ENCODE measurements at regions not wholly inside any gene's neighbourhood (a gene's known extent, or its start where the extent isn't known, plus 50 kb on each side); places are given as distances from the start of the nearest gene placed in this dataset.

GRCh38 chr10:113436851-113437250 is 116.0 kb upstream of the HABP2 start:
- DNase-seq (ENCODE audit: low spot score in 2 of 2) (no peak), ATAC-seq (replicated peaks; ENCODE audit: extremely low read depth, poor library complexity, severe bottlenecking) (no peak)
- Mint-ChIP-seq H3K9me3 (no peaks in the 10 kb centered on the region), H3K4me1 (no peaks in the 10 kb centered on the region), H3K27me3 (peaks cover 46% of the 10 kb centered on the region), H3K27ac (ENCODE audit: low read depth) (no peak overlapping the region), H3K4me3 (no peak overlapping the region), H3K36me3 (ENCODE audit: insufficient read depth) (no peaks in the 10 kb centered on the region)

GRCh38 chr10:113438652-113439051 is 114.2 kb upstream of the HABP2 start:
- Mint-ChIP-seq H3K9me3 (no peaks in the 10 kb centered on the region), H3K36me3 (ENCODE audit: insufficient read depth) (no peaks in the 10 kb centered on the region), H3K4me3 (no peak overlapping the region), H3K4me1 (no peaks in the 10 kb centered on the region), H3K27ac (ENCODE audit: low read depth) (no peak overlapping the region), H3K27me3 (peaks cover 38% of the 10 kb centered on the region)
- DNase-seq (ENCODE audit: low spot score in 2 of 2) (no peak), ATAC-seq (replicated peaks; ENCODE audit: extremely low read depth, poor library complexity, severe bottlenecking) (no peak)

GRCh38 chr10:113441220-113441619 is 111.6 kb upstream of the HABP2 start:
- Mint-ChIP-seq H3K36me3 (ENCODE audit: insufficient read depth) (no peaks in the 10 kb centered on the region), H3K4me3 (no peak overlapping the region), H3K9me3 (no peaks in the 10 kb centered on the region), H3K27ac (ENCODE audit: low read depth) (no peak overlapping the region), H3K4me1 (no peaks in the 10 kb centered on the region), H3K27me3 (peaks cover 37% of the 10 kb centered on the region)
- ATAC-seq (replicated peaks; ENCODE audit: extremely low read depth, poor library complexity, severe bottlenecking) (no peak), DNase-seq (ENCODE audit: low spot score in 2 of 2) (no peak)

- H3K27me3 Mint-ChIP-seq, result peaks cover 37% of the 10 kb centered on the region
- ATAC-seq (replicated peaks; ENCODE audit: extremely low read depth, poor library complexity, severe bottlenecking) (no peak), DNase-seq (ENCODE audit: low spot score in 2 of 2) (no peak)
- H3K4me3 Mint-ChIP-seq, result no peak overlapping the region
- H3K9me3 Mint-ChIP-seq, result no peaks in the 10 kb centered on the region
- H3K4me1 Mint-ChIP-seq, result no peaks in the 10 kb centered on the region
- H3K27ac Mint-ChIP-seq (ENCODE audit: low read depth), result no peak overlapping the region
- no peaks in the 10 kb centered on the region for H3K36me3 Mint-ChIP-seq (ENCODE audit: insufficient read depth)
Measured at GRCh38 chr10:113441686-113442270, 111.1 kb upstream of the HABP2 start.

- Mint-ChIP-seq H3K4me3 (no peak overlapping the region), H3K27me3 (peaks cover 43% of the 10 kb centered on the region), H3K9me3 (no peaks in the 10 kb centered on the region), H3K27ac (ENCODE audit: low read depth) (no peak overlapping the region), H3K36me3 (ENCODE audit: insufficient read depth) (no peaks in the 10 kb centered on the region), H3K4me1 (no peaks in the 10 kb centered on the region)
- ATAC-seq (replicated peaks; ENCODE audit: extremely low read depth, poor library complexity, severe bottlenecking) (no peak), DNase-seq (ENCODE audit: low spot score in 2 of 2) (no peak)
Measured at GRCh38 chr10:113442336-113442735, 110.5 kb upstream of the HABP2 start.

- Mint-ChIP-seq H3K36me3 (ENCODE audit: insufficient read depth) (no peaks in the 10 kb centered on the region), H3K4me1 (no peaks in the 10 kb centered on the region), H3K27me3 (peaks cover 46% of the 10 kb centered on the region), H3K9me3 (no peaks in the 10 kb centered on the region), H3K4me3 (no peak overlapping the region), H3K27ac (ENCODE audit: low read depth) (no peak overlapping the region)
- ATAC-seq (replicated peaks; ENCODE audit: extremely low read depth, poor library complexity, severe bottlenecking), result no peak
- DNase-seq (ENCODE audit: low spot score in 2 of 2), result no peak
Measured at GRCh38 chr10:113443141-113443925, 109.5 kb upstream of the HABP2 start.

- H3K27me3 Mint-ChIP-seq, result peaks cover 56% of the 10 kb centered on the region
- H3K4me1 Mint-ChIP-seq, result no peaks in the 10 kb centered on the region
- no peak overlapping the region for H3K27ac Mint-ChIP-seq (ENCODE audit: low read depth)
- DNase-seq (ENCODE audit: low spot score in 2 of 2) (no peak), ATAC-seq (replicated peaks; ENCODE audit: extremely low read depth, poor library complexity, severe bottlenecking) (no peak)
- no peaks in the 10 kb centered on the region for H3K36me3 Mint-ChIP-seq (ENCODE audit: insufficient read depth)
- no peaks in the 10 kb centered on the region for H3K9me3 Mint-ChIP-seq
- no peak overlapping the region for H3K4me3 Mint-ChIP-seq
Measured at GRCh38 chr10:113444766-113445365, 108.0 kb upstream of the HABP2 start.

- no peak for ATAC-seq (replicated peaks; ENCODE audit: extremely low read depth, poor library complexity, severe bottlenecking)
- Mint-ChIP-seq H3K4me1 (no peaks in the 10 kb centered on the region), H3K27ac (ENCODE audit: low read depth) (no peak overlapping the region), H3K27me3 (peaks cover 65% of the 10 kb centered on the region), H3K9me3 (no peaks in the 10 kb centered on the region), H3K36me3 (ENCODE audit: insufficient read depth) (no peaks in the 10 kb centered on the region), H3K4me3 (no peak overlapping the region)
- DNase-seq (ENCODE audit: low spot score in 2 of 2), result no peak
Measured at GRCh38 chr10:113445736-113446135, 107.1 kb upstream of the HABP2 start.

- ATAC-seq (replicated peaks; ENCODE audit: extremely low read depth, poor library complexity, severe bottlenecking), result no peak
- Mint-ChIP-seq H3K27ac (ENCODE audit: low read depth) (no peak overlapping the region), H3K4me1 (no peaks in the 10 kb centered on the region), H3K4me3 (no peak overlapping the region), H3K27me3 (peaks cover 69% of the 10 kb centered on the region), H3K9me3 (no peaks in the 10 kb centered on the region), H3K36me3 (ENCODE audit: insufficient read depth) (no peaks in the 10 kb centered on the region)
- no peak for DNase-seq (ENCODE audit: low spot score in 2 of 2)
Measured at GRCh38 chr10:113446739-113447138, 106.1 kb upstream of the HABP2 start.

- no peak for ATAC-seq (replicated peaks; ENCODE audit: extremely low read depth, poor library complexity, severe bottlenecking)
- Mint-ChIP-seq H3K4me1 (no peaks in the 10 kb centered on the region), H3K27me3 (peaks cover 69% of the 10 kb centered on the region), H3K4me3 (no peak overlapping the region), H3K36me3 (ENCODE audit: insufficient read depth) (no peaks in the 10 kb centered on the region), H3K27ac (ENCODE audit: low read depth) (no peak overlapping the region), H3K9me3 (no peaks in the 10 kb centered on the region)
- no peak for DNase-seq (ENCODE audit: low spot score in 2 of 2)
Measured at GRCh38 chr10:113447278-113447677, 105.6 kb upstream of the HABP2 start.

- no peak overlapping the region for H3K4me3 Mint-ChIP-seq
- H3K4me1 Mint-ChIP-seq, result no peaks in the 10 kb centered on the region
- peaks cover 74% of the 10 kb centered on the region for H3K27me3 Mint-ChIP-seq
Measured at GRCh38 chr10:113449006-113449695, 103.7 kb upstream of the HABP2 start.

GRCh38 chr10:113450046-113450804 is 102.6 kb upstream of the HABP2 start:
- H3K9me3 Mint-ChIP-seq, result no peaks in the 10 kb centered on the region
- DNase-seq (ENCODE audit: low spot score in 2 of 2) (no peak), ATAC-seq (replicated peaks; ENCODE audit: extremely low read depth, poor library complexity, severe bottlenecking) (no peak)
- H3K4me3 Mint-ChIP-seq, result no peak overlapping the region
- H3K36me3 Mint-ChIP-seq (ENCODE audit: insufficient read depth), result no peaks in the 10 kb centered on the region
- H3K27me3 Mint-ChIP-seq, result peaks cover 74% of the 10 kb centered on the region
- H3K27ac Mint-ChIP-seq (ENCODE audit: low read depth), result no peak overlapping the region
- H3K4me1 Mint-ChIP-seq, result no peaks in the 10 kb centered on the region

More at GRCh38 chr10:113449006-113449695, 103.7 kb upstream of the HABP2 start:
- Mint-ChIP-seq H3K9me3 (no peaks in the 10 kb centered on the region), H3K27ac (ENCODE audit: low read depth) (no peak overlapping the region), H3K36me3 (ENCODE audit: insufficient read depth) (no peaks in the 10 kb centered on the region)
- DNase-seq (ENCODE audit: low spot score in 2 of 2) (no peak), ATAC-seq (replicated peaks; ENCODE audit: extremely low read depth, poor library complexity, severe bottlenecking) (no peak)

Measured in central memory CD8-positive, alpha-beta T cell (primary cell).